DMS 273 (cell line): ENCODE measurements at regions not wholly inside any gene's neighbourhood (a gene's known extent, or its start where the extent isn't known, plus 50 kb on each side); places are given as distances from the start of the nearest gene placed in this dataset.

Source experiments
- DNase-seq: peaks from one replicate; lab custom pipeline; 2025; ENCODE audit not compliant: unreplicated experiment; lab: John Stamatoyannopoulos, UW

- DNase-seq: no peak
Observed at GRCh38 chr2:15777795-15778371, 162.5 kb upstream of the MYCN start.

DNA sequence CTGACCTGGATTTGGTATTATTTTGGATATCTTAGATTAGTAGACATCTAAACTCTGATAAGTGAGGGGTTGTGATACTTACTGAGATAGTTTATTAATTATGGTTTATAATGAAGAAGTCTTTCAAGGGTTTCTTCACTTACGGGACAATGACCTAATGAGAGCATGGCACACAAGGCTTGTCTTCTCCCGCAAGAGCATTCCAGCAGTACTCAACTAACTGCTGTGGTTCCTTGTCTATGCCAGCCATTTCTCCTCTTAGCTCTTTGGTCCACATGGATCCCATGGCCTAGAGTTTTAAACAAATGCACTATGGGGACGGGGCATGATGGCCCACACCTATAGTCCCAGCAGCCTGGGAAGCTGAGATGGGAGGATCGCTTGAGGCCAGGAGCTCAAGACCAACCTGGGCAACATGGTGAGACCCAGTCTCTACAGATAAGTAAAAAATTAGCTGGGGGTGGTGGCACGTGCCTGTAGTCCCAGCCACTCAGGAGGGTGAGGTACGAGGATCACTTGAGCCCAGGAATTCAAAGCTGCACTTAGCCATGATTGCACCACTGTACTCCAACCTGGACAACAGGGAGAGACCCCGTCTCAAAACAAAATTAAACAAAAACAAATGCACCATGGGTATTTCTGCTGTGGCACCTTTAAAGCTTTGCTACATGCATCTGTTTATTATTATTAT lies 161.7 kb upstream of the MYCN start:
- DNase-seq: no peak

DNA sequence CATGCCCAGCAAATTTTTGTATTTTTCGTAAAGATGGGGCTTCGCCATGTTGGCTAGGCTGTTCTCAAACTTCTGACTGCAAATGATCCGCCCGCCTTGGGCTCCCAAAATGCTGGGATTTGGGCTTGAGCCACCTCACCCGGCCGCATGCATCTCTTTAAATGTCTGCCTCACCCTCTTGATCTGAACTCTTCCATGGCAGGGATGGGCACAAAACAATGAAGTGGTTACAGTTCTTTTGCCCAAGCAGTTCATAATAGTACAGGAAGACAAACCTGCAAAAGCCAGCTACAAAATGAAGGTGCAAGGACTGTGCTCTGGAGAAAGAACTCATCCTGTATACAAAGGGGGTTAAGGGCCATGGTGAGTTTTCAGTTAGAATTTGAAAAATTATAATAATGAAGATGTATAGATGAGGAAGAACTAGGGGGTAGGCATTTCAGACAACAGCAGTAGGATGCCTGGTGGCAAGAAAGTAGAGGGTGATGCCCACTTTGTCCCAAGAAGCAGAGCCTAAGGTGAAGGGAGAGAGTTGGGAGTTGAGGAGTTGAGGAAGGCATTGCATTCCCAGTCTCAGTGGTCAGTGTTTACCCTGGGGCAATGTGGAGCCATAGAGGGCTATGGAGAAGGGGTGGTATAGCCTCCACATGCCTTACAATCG lies 160.8 kb upstream of the MYCN start:
- no peak for DNase-seq

DNA sequence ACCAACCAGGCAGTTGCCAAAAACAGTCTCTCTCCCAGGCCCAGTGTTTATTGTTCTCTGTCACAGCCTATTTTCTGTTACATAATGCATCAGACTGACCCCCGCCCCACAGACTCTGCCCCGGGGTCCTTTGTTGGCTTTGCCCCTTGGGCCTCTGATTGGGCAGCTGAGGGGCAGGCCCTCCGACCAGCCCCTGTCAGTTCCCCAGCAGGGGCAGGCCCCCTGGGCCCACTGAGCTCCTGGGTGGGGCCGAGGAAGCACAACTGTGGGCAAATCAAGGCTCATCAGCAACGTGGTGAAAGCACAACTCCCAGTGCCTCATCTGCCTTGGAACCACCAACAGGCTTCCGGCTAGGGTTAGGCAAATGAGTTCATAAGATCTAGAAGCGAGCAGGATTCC lies 160.1 kb upstream of the MYCN start:
- no peak for DNase-seq

DNA sequence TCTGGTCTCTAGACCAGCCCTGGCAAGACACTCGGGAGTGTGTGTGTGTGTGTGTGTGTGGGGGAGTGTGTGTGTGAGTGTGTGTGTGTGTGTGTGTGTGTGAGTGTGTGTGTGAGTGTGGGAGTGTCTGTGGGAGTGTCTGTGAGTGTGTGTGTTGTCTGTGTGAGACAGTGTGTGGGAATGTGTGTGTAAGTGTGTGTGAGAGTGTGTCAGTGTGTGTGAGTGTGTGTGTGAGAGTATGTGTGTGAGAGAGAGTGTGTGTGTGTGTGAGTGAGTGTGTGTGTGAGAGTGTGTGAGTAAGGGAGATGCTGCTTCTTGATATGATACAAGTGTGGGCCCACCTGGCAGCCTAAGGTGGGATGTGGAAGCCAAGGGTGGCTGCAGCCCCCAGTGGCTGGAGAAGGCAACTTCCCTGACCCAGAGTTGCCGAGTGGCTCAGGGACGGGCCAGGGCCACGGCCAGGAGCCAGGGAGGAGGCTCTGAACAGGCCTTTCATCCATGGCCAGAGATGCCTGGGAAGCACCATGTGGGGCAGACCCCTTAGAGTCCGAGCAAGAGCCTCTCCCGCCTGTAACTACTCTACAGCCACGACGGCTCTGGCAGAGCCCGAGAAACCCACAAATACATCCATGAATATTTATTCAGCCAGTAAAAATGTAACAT lies 159.3 kb upstream of the MYCN start:
- peak; percentile 9 for DNase-seq

- DNase-seq: no peak
Observed at GRCh38 chr2:15782009-15782751, 158.2 kb upstream of the MYCN start.

DNA sequence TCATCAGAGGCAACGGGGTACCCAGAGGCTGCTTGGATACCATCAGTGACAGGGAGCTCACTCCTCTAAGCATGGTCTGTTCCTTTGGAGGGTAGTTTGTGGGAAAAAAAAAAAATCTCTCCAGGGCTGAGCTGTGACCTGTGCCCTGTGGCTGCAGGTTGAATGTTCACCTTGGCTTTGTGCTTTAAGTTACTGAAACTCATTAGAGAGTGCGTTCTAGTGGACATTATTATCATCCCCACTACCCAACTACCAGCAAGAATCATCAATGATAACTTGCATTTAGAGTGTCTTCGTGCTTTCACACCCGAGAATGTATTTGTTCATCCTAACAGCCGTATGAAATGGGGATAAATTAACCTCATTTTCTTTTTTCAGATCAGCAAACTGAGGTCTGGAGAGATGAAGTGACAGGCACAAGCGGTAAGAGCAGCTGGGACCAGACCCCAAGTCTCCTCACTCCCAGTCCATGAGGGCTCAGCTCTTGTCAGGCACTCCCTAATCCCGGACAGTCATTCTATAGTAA lies 157.5 kb upstream of the MYCN start:
- DNase-seq: no peak

GRCh38 chr2:15783489-15783888 lies 156.9 kb upstream of the MYCN start:
- DNase-seq: no peak

GRCh38 chr2:15784106-15784885 lies 156.1 kb upstream of the MYCN start:
- DNase-seq: no peak

- DNase-seq: no peak
Observed at GRCh38 chr2:15784886-15785801, 155.2 kb upstream of the MYCN start.

GRCh38 chr2:15786003-15786654 lies 154.2 kb upstream of the MYCN start:
- DNase-seq: no peak

DNA sequence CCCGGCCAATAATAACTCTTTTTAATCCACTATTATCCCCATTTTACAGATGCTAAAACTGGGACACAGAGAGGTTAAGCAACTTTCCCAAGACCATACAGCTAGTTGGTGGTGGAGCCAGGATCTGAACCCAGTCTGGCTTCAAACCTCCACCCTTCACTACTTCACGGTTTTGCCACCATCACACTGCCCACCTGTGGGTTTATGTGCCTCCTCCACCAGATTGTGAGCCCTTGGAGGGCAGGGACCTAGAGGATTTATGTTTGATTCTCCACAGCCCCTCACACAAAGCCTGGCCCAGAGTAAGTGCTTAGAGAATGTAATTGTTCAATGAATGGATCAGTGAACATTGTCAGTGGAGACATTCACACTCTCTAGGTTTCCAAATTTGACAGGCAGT lies 153.4 kb upstream of the MYCN start:
- no peak for DNase-seq

- no peak for DNase-seq
Observed at GRCh38 chr2:15787535-15788454, 152.6 kb upstream of the MYCN start.

GRCh38 chr2:15788455-15788829 lies 151.9 kb upstream of the MYCN start:
- DNase-seq: no peak

DNA sequence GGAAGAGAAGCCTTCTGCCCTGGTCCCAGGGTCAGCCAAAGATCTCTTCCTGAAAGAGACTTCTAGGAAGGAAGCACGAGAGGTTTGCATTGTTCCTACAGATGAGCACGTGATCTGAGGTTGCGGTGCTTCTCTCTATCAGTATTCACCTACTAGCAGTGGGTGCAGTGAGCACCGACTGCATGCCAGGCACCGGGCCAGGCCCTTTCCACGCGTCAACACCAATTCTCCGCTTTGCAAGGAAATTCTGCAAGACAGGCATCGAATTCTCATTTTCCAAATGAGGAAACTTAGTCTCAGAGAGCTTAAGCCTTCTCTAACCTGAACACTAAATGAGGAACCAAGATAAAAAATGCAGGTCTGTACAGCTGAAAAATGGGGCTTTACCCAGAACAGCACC lies 151.5 kb upstream of the MYCN start:
- no peak for DNase-seq

DNA sequence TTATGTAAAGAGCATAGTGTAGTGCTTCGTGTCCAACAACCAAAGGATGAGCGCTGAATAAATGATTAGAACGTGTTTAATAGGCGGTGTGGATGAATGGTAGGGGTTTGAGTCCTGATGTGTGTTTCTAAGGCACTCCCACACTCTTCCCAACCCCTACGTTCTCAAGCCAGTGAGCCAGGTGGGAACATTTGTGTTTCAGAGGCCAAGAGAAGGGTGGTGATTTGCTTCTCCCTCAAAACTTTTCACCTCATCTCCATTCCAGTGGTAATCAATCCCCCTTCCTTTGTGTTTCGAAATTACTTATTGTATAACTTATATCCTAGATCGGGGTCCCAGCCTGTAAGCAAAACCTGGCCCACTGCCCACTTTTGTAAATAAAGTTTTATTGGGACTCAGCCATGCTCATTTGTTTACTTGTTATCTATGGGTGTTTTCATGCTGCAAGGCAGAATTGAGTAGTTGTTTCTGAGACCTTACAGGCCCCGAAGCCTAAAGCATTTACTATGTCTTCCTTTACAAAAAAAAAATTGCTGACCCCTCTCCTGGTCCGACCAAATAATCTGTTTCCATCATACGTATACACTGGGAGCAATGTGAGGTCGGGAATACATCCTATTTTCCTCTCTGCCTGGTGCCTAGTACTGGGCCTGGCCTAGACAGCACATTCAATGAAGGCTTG lies 150.8 kb upstream of the MYCN start:
- no peak for DNase-seq

- no peak for DNase-seq
Observed at GRCh38 chr2:15790326-15790725, 150.0 kb upstream of the MYCN start.
